ENCODE measurements at regions not wholly inside any gene's neighbourhood (a gene's known extent, or its start where the extent isn't known, plus 50 kb on each side); places are given as distances from the start of the nearest gene placed in this dataset.

DNA sequence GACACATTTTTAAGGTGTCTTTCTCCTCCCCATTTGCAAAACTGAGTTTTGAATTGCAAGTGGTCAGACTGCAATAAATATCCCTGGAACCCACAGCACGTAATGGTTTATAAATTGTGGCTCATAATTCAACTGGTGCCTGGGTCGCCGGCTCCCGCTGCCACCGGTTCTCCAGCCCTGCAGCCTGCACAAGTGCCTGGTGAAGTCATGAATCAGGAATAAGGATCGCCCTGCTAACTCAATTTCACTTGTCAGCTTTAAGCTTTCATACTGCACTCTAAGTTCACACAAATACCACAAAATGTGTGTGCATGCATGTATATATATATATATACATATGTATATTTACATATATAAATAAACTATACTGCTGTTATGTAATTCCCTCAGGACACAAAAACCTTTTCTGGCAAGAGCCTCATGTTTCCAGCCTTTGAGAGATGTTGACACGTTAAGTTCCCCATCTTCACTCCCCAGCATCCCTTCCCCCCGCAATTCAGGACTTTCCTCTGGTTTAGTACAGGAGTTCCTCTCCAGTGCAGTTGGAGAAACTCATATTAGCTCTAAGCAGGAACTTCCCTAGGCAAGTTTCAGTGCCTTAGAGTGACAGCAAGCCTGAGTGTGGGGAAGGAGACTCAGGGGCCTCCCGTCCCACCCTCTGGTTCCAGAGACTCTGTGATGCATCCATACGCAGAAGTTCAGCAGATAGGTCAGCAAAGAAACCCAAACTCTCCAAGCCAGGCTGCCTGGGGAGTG lies 129.2 kb upstream of the UNC5B start:
- Histone ChIP-seq H3K27me3 (ENCODE audit: control insufficient read depth, extremely low read depth, insufficient read depth, low read length) (peaks cover 11% of the 10 kb centered on the region), H3K9ac (ENCODE audit: control insufficient read depth, extremely low read depth, insufficient read depth, low read length) (no peak overlapping the region), H3K9me3 (ENCODE audit: control insufficient read depth, low read depth, low read length) (no peaks in the 10 kb centered on the region), H4K20me1 (ENCODE audit: control insufficient read depth, extremely low read depth, insufficient read depth, low read length) (no peaks in the 10 kb centered on the region), H3K27ac (ENCODE audit: control insufficient read depth, insufficient read depth, low read length) (no peak overlapping the region), H3K9me1 (ENCODE audit: control insufficient read depth, extremely low read depth, insufficient read depth, low read length) (no peaks in the 10 kb centered on the region), H3K4me3 (ENCODE audit: control insufficient read depth in 2 of 3, extremely low read depth in 1 of 3, insufficient read depth in 2 of 3, low read depth in 1 of 3, low read length in 3 of 3) (no peak overlapping the region), H3K4me1 (ENCODE audit: control insufficient read depth, extremely low read depth, insufficient read depth, low read length) (no peaks in the 10 kb centered on the region), H2AFZ (ENCODE audit: control insufficient read depth, low read length) (no peak overlapping the region), H3K79me2 (ENCODE audit: control insufficient read depth, insufficient read depth, low read length) (no peaks in the 10 kb centered on the region), H3K4me2 (ENCODE audit: control insufficient read depth, extremely low read depth, insufficient read depth, low read depth, low read length) (no peak overlapping the region), H3K36me3 (ENCODE audit: control insufficient read depth in 2 of 2, extremely low read depth in 1 of 2, insufficient read depth in 2 of 2, low read length in 2 of 2) (no peaks in the 10 kb centered on the region)
- TF ChIP-seq, protein P1, sequence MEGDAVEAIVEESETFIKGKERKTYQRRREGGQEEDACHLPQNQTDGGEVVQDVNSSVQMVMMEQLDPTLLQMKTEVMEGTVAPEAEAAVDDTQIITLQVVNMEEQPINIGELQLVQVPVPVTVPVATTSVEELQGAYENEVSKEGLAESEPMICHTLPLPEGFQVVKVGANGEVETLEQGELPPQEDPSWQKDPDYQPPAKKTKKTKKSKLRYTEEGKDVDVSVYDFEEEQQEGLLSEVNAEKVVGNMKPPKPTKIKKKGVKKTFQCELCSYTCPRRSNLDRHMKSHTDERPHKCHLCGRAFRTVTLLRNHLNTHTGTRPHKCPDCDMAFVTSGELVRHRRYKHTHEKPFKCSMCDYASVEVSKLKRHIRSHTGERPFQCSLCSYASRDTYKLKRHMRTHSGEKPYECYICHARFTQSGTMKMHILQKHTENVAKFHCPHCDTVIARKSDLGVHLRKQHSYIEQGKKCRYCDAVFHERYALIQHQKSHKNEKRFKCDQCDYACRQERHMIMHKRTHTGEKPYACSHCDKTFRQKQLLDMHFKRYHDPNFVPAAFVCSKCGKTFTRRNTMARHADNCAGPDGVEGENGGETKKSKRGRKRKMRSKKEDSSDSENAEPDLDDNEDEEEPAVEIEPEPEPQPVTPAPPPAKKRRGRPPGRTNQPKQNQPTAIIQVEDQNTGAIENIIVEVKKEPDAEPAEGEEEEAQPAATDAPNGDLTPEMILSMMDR (optimal IDR thresholded peaks at IDR 0.05 in 1 of 3, IDR thresholded peaks at IDR 0.05 in 1 of 3, conservative IDR thresholded peaks at IDR 0.05 in 1 of 3; ENCODE audit: extremely low read depth in 1 of 3, insufficient read depth in 2 of 3, low read length in 3 of 3) = no peak
- no peak for TF ChIP-seq EZH2 (IDR thresholded peaks at IDR 0.05; ENCODE audit: low read length)
- dilution Hi-C loops (cut with MboI; ENCODE audit: extremely low pct_ligation_motif_present, low sequenced_read_pairs) = no loop called here
- DNase-seq (ENCODE audit: low read depth, low spot score) = no peak
- FAIRE-seq = no peak

GRCh38 chr10:71083716-71083975 lies 128.7 kb upstream of the UNC5B start:
- FAIRE-seq = no peak

More at GRCh38 chr10:71083716-71083975, 128.7 kb upstream of the UNC5B start:
- H3K4me1 ChIP-seq (ENCODE audit: control insufficient read depth, extremely low read depth, insufficient read depth, low read length) = no peaks in the 10 kb centered on the region
- no peaks in the 10 kb centered on the region for H4K20me1 ChIP-seq (ENCODE audit: control insufficient read depth, extremely low read depth, insufficient read depth, low read length)
- H3K4me3 ChIP-seq (ENCODE audit: control insufficient read depth in 2 of 3, extremely low read depth in 1 of 3, insufficient read depth in 2 of 3, low read depth in 1 of 3, low read length in 3 of 3) = no peak overlapping the region
- no peaks in the 10 kb centered on the region for H3K79me2 ChIP-seq (ENCODE audit: control insufficient read depth, insufficient read depth, low read length)
- no peak overlapping the region for H3K4me2 ChIP-seq (ENCODE audit: control insufficient read depth, extremely low read depth, insufficient read depth, low read depth, low read length)
- dilution Hi-C loops (cut with MboI; ENCODE audit: extremely low pct_ligation_motif_present, low sequenced_read_pairs) = no loop called here
- H3K9me1 ChIP-seq (ENCODE audit: control insufficient read depth, extremely low read depth, insufficient read depth, low read length) = no peaks in the 10 kb centered on the region
- H3K9ac ChIP-seq (ENCODE audit: control insufficient read depth, extremely low read depth, insufficient read depth, low read length) = no peak overlapping the region
- no peaks in the 10 kb centered on the region for H3K9me3 ChIP-seq (ENCODE audit: control insufficient read depth, low read depth, low read length)
- TF ChIP-seq, protein P1 (optimal IDR thresholded peaks at IDR 0.05 in 1 of 3, IDR thresholded peaks at IDR 0.05 in 1 of 3, conservative IDR thresholded peaks at IDR 0.05 in 1 of 3; ENCODE audit: extremely low read depth in 1 of 3, insufficient read depth in 2 of 3, low read length in 3 of 3) = no peak
- TF ChIP-seq EZH2 (IDR thresholded peaks at IDR 0.05; ENCODE audit: low read length) = no peak
- H3K27ac ChIP-seq (ENCODE audit: control insufficient read depth, insufficient read depth, low read length) = no peak overlapping the region
- no peaks in the 10 kb centered on the region for H3K36me3 ChIP-seq (ENCODE audit: control insufficient read depth in 2 of 2, extremely low read depth in 1 of 2, insufficient read depth in 2 of 2, low read length in 2 of 2)
- peaks cover 11% of the 10 kb centered on the region for H3K27me3 ChIP-seq (ENCODE audit: control insufficient read depth, extremely low read depth, insufficient read depth, low read length)
- H2AFZ ChIP-seq (ENCODE audit: control insufficient read depth, low read length) = no peak overlapping the region
- DNase-seq (ENCODE audit: low read depth, low spot score) = no peak

Data from keratinocyte (primary cell).